SU-DHL-6 (cell line): ENCODE measurements at regions not wholly inside any gene's neighbourhood (a gene's known extent, or its start where the extent isn't known, plus 50 kb on each side); places are given as distances from the start of the nearest gene placed in this dataset.

Experiments used
- H2AFZ ChIP-seq: fragments of 200-600 bp; sonication (generic); 2 replicates; pipeline ENCODE4 v1.6.1; 2014; ENCODE audit warnings: low read depth, mild to moderate bottlenecking, moderate library complexity, mixed read lengths, antibody characterized with exemption, low read length; ENCODE audit not compliant: severe bottlenecking
- H3F3A ChIP-seq: fragments of 200-600 bp; shearing (Covaris generic); 2 replicates; pipeline ENCODE4 v1.6.0; 2016; ENCODE audit warnings: antibody characterized with exemption, mild to moderate bottlenecking; ENCODE audit not compliant: insufficient read depth
- H3K27ac ChIP-seq: fragments of 200-600 bp; sonication (generic); 2 replicates; pipeline ENCODE4 v1.5.1; 2016; ENCODE audit warnings: low read depth, mild to moderate bottlenecking, low read length, moderate library complexity, mixed read lengths
- H3K27me3 ChIP-seq: fragments of 200-600 bp; sonication (generic), shearing (Covaris generic); 2 replicates; pipeline ENCODE4 v1.6.0; 2014; ENCODE audit warnings: mild to moderate bottlenecking, low read length
- H3K36me3 ChIP-seq: fragments of 200-600 bp; sonication (generic); 2 replicates; pipeline ENCODE4 v1.6.1; 2014; ENCODE audit warnings: mild to moderate bottlenecking, low read length, mixed read lengths
- H3K4me2 ChIP-seq: fragments of 300-600, 200-600 bp; shearing (Covaris generic), sonication (generic); 2 replicates; pipeline ENCODE4 v1.6.0; 2014; ENCODE audit warnings: low read length, low read depth, mild to moderate bottlenecking; ENCODE audit not compliant: poor library complexity, severe bottlenecking
- H3K4me3 ChIP-seq: fragments of 200-600 bp; sonication (generic); 2 replicates; pipeline ENCODE4 v1.5.1; 2014; ENCODE audit warnings: antibody characterized with exemption, low read length, mild to moderate bottlenecking, mixed read lengths; ENCODE audit not compliant: insufficient read depth, poor library complexity, severe bottlenecking
- H3K79me2 ChIP-seq: fragments of 200-600 bp; sonication (generic); 2 replicates; pipeline ENCODE4 v1.6.1; 2014; ENCODE audit warnings: mild to moderate bottlenecking, low read length, moderate library complexity; ENCODE audit not compliant: insufficient read depth
- H3K9ac ChIP-seq: fragments of 200-600 bp; sonication (generic); 2 replicates; pipeline ENCODE4 v1.7.0; 2014; ENCODE audit warnings: mild to moderate bottlenecking, low read length
- H3K9me2 ChIP-seq: fragments of 200-600 bp; sonication (generic); replicated peaks from 2 replicates; pipeline ENCODE4 v1.6.1; 2014; ENCODE audit warnings: low read length; ENCODE audit not compliant: insufficient read depth
- H3K9me3 ChIP-seq: fragments of 200-600 bp; sonication (generic); 2 replicates; pipeline ENCODE4 v1.6.1; 2014; ENCODE audit warnings: low read length, mixed read lengths; ENCODE audit not compliant: insufficient read depth
- H4K20me1 ChIP-seq: fragments of 200-600 bp; sonication (generic); 2 replicates; pipeline ENCODE4 v1.6.1; 2014; ENCODE audit warnings: low read depth, mild to moderate bottlenecking, antibody characterized with exemption, low read length, moderate library complexity, mixed read lengths
- EZH2phosphoT487 ChIP-seq: fragments of 200-600 bp; sonication (generic), shearing (Covaris generic); conservative IDR thresholded peaks from 2 replicates; pipeline ENCODE4 v1.6.1; 2018; ENCODE audit warnings: mild to moderate bottlenecking, antibody characterized with exemption, low read length, moderate library complexity, mixed read lengths
- TF ChIP-seq, protein P1 (sequence below): fragments of 200-600 bp; sonication (generic); IDR thresholded peaks from one replicate; pipeline ENCODE4 v1.5.1; 2017; ENCODE audit warnings: antibody characterized with exemption, mild to moderate bottlenecking, low read length, moderate library complexity; ENCODE audit not compliant: insufficient read depth, poor library complexity, severe bottlenecking

DNA sequence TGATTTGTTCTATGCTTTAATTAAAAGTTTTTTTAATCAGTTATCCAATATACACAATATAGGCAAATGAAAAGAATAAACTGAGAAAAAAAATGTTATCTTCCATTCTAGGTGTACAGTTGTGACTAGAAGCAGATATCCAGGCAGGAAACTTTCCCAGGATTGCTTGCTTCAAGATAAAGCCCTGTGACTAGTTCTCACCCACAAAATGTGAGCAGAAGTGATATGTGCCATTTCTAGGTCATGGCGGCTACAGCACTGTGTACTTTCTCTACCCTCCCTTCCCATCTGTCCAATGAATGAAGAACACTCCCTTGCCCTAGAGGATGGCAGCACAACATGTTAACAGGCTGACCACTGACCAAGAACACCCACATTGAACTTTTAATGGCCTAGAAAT lies 110.5 kb upstream of the STT3B start:
- Histone ChIP-seq H3K79me2 (no peaks in the 10 kb centered on the region), H4K20me1 (no peaks in the 10 kb centered on the region), H3K27ac (no peak overlapping the region)

DNA sequence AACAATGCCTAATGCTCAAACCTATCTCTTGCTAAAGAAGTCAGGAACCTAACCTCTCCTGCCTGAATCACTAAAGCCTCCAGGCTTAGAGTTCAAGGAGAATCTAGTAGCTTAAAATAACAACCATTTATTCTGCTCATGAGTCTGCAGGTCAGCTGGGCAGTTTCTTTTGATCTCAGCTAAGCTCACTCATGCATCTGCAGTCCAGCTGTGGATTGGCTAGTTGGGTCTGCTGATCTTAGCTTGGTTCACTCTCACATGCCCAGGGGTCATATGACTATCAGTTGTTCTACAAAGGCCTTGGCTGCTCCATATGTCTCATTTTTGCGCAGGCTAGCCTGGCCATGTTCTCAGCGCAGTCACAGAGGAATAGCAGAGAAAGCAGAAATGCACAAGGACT lies 109.2 kb upstream of the STT3B start:
- H3K9me2 ChIP-seq: no peaks in the 10 kb centered on the region
- no peaks in the 10 kb centered on the region for H3K36me3 ChIP-seq
- no peak overlapping the region for H3K4me2 ChIP-seq
- no peak overlapping the region for H3K9ac ChIP-seq
- H3K27ac ChIP-seq: no peak overlapping the region
- no peaks in the 10 kb centered on the region for H3K79me2 ChIP-seq
- H4K20me1 ChIP-seq: no peaks in the 10 kb centered on the region
- no peaks in the 10 kb centered on the region for H3F3A ChIP-seq
- TF ChIP-seq EZH2phosphoT487: no peak
- TF ChIP-seq, protein P1, sequence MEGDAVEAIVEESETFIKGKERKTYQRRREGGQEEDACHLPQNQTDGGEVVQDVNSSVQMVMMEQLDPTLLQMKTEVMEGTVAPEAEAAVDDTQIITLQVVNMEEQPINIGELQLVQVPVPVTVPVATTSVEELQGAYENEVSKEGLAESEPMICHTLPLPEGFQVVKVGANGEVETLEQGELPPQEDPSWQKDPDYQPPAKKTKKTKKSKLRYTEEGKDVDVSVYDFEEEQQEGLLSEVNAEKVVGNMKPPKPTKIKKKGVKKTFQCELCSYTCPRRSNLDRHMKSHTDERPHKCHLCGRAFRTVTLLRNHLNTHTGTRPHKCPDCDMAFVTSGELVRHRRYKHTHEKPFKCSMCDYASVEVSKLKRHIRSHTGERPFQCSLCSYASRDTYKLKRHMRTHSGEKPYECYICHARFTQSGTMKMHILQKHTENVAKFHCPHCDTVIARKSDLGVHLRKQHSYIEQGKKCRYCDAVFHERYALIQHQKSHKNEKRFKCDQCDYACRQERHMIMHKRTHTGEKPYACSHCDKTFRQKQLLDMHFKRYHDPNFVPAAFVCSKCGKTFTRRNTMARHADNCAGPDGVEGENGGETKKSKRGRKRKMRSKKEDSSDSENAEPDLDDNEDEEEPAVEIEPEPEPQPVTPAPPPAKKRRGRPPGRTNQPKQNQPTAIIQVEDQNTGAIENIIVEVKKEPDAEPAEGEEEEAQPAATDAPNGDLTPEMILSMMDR: no peak
- H3K9me3 ChIP-seq: no peaks in the 10 kb centered on the region
- no peak overlapping the region for H3K4me3 ChIP-seq
- H3K27me3 ChIP-seq: no peaks in the 10 kb centered on the region
- no peak overlapping the region for H2AFZ ChIP-seq

More for the DNA sequence above, 110.5 kb upstream of the STT3B start:
- no peak overlapping the region for H3K4me2 ChIP-seq
- TF ChIP-seq, protein P1: no peak
- no peak for TF ChIP-seq EZH2phosphoT487
- H3F3A ChIP-seq: no peaks in the 10 kb centered on the region
- H3K27me3 ChIP-seq: no peaks in the 10 kb centered on the region
- no peaks in the 10 kb centered on the region for H3K36me3 ChIP-seq
- H3K4me3 ChIP-seq: no peak overlapping the region
- no peaks in the 10 kb centered on the region for H3K9me2 ChIP-seq
- H3K9me3 ChIP-seq: no peaks in the 10 kb centered on the region
- H3K9ac ChIP-seq: no peak overlapping the region
- no peak overlapping the region for H2AFZ ChIP-seq

DNA sequence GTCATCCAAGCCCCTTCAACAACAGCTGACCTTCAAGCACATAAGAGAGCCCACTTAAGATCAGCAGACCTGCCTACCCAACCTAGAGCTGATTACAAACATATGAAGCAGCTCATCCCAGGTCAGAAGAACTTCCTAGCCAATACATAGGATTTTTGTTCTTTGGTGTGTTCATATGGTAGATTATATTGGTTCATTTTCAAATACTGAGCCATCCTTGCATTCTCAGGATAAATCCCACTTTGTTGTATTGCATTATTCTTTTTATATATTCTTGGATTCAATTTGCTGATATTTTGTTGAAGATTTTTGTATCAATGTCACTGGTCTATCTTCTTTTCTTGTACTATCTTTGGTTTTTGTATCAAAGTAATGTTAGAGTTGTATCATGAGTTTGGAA lies 107.3 kb upstream of the STT3B start:
- Histone ChIP-seq H3K79me2 (no peaks in the 10 kb centered on the region), H3K36me3 (no peaks in the 10 kb centered on the region), H3K27me3 (no peaks in the 10 kb centered on the region)

More for the DNA sequence above, 107.3 kb upstream of the STT3B start:
- Histone ChIP-seq H3K9me2 (no peaks in the 10 kb centered on the region), H3F3A (no peaks in the 10 kb centered on the region), H4K20me1 (no peaks in the 10 kb centered on the region), H3K9me3 (no peaks in the 10 kb centered on the region), H3K4me3 (no peak overlapping the region), H3K4me2 (no peak overlapping the region), H3K9ac (no peak overlapping the region), H2AFZ (no peak overlapping the region), H3K27ac (no peak overlapping the region)
- TF ChIP-seq, protein P1: no peak
- TF ChIP-seq EZH2phosphoT487: no peak
